Calu3 (cell line): ENCODE measurements at regions not wholly inside any gene's neighbourhood (a gene's known extent, or its start where the extent isn't known, plus 50 kb on each side); places are given as distances from the start of the nearest gene placed in this dataset.

ENCODE experiments used
- BruUV-seq: library from RNA; stranded (reverse); fragments of 400-500 nt; replicated peaks from 2 replicates; lab custom pipeline; 2021; lab: Mats Ljungman, UMichigan
- CTCF ChIA-PET: fragments of 300-600 bp; sonication (Branson Sonifier 250); formaldehyde crosslinking; loops from one replicate; lab custom pipeline; 2022; ENCODE audit warnings: antibody characterized with exemption; lab: Charles Lee
- DNase-seq: peaks from one replicate; pipeline ENCODE4 v3.0.0; 2022
- H3K27ac Mint-ChIP-seq: one replicate; pipeline ENCODE4 v1.8.0; 2022; ENCODE audit warnings: mixed read lengths; ENCODE audit not compliant: unreplicated experiment
- H3K27me3 Mint-ChIP-seq: one replicate; pipeline ENCODE4 v1.8.0; 2022; ENCODE audit warnings: mixed read lengths; ENCODE audit not compliant: unreplicated experiment
- H3K36me3 Mint-ChIP-seq: one replicate; pipeline ENCODE4 v1.8.0; 2022; ENCODE audit warnings: mild to moderate bottlenecking, moderate library complexity, mixed read lengths; ENCODE audit not compliant: insufficient read depth, unreplicated experiment
- H3K4me1 Mint-ChIP-seq: one replicate; pipeline ENCODE4 v1.8.0; 2022; ENCODE audit warnings: mild to moderate bottlenecking, low read depth, mixed read lengths; ENCODE audit not compliant: unreplicated experiment
- H3K4me3 Mint-ChIP-seq: one replicate; pipeline ENCODE4 v1.8.0; 2022; ENCODE audit warnings: mild to moderate bottlenecking, low read depth, moderate library complexity, mixed read lengths; ENCODE audit not compliant: unreplicated experiment
- H3K9me3 Mint-ChIP-seq: one replicate; pipeline ENCODE4 v1.8.0; 2022; ENCODE audit warnings: low read depth, mixed read lengths; ENCODE audit not compliant: unreplicated experiment
- intact Hi-C: fragments of 100-400 bp; cut with micrococcal nuclease; formaldehyde crosslinking; loops from one replicate; pipeline ENCODE4 v1.10.0; 2022; ENCODE audit not compliant: unreplicated experiment
- TF ChIP-seq, protein P1 (sequence below): fragments of 200-600 bp; IDR thresholded peaks from one replicate; pipeline ENCODE4 v1.8.0; 2022; ENCODE audit warnings: antibody characterized with exemption; ENCODE audit not compliant: unreplicated experiment

DNA sequence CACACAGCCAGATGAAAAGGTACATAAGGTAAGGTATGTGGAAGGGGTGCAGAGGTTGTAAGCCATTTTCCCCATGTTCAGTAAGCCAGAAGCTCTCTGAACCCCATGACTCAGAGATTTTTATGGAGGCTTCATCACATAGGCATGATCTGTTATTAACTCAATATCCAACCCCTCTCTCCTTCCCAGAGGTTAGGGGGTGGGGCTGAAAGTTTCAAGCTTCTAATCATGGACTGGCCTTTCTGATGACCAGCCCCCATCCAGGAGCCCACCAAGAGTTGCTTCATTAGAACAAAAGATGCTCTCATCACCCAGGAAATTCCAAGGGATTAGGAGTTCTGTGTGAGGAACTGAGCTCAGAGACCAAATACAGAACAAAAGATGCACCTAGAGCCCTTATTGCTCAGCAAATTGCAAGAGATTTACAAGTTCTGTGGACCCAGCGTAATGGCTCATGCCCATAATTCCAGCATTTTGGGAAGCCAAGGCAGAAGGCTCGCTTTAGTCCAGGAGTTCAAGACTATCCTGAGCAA lies 103.2 kb upstream of the DAAM1 start:
- H3K36me3 Mint-ChIP-seq = no peaks in the 10 kb centered on the region
- H3K9me3 Mint-ChIP-seq = no peaks in the 10 kb centered on the region
- no peaks in the 10 kb centered on the region for H3K4me1 Mint-ChIP-seq
- no peak for DNase-seq
- intact Hi-C loops = no loop called here
- H3K27me3 Mint-ChIP-seq = no peaks in the 10 kb centered on the region
- TF ChIP-seq, protein P1, sequence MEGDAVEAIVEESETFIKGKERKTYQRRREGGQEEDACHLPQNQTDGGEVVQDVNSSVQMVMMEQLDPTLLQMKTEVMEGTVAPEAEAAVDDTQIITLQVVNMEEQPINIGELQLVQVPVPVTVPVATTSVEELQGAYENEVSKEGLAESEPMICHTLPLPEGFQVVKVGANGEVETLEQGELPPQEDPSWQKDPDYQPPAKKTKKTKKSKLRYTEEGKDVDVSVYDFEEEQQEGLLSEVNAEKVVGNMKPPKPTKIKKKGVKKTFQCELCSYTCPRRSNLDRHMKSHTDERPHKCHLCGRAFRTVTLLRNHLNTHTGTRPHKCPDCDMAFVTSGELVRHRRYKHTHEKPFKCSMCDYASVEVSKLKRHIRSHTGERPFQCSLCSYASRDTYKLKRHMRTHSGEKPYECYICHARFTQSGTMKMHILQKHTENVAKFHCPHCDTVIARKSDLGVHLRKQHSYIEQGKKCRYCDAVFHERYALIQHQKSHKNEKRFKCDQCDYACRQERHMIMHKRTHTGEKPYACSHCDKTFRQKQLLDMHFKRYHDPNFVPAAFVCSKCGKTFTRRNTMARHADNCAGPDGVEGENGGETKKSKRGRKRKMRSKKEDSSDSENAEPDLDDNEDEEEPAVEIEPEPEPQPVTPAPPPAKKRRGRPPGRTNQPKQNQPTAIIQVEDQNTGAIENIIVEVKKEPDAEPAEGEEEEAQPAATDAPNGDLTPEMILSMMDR = no peak
- CTCF ChIA-PET = no interaction called here
- no TSS peak for BruUV-seq
- no peak overlapping the region for H3K27ac Mint-ChIP-seq
- H3K4me3 Mint-ChIP-seq = no peak overlapping the region

DNA sequence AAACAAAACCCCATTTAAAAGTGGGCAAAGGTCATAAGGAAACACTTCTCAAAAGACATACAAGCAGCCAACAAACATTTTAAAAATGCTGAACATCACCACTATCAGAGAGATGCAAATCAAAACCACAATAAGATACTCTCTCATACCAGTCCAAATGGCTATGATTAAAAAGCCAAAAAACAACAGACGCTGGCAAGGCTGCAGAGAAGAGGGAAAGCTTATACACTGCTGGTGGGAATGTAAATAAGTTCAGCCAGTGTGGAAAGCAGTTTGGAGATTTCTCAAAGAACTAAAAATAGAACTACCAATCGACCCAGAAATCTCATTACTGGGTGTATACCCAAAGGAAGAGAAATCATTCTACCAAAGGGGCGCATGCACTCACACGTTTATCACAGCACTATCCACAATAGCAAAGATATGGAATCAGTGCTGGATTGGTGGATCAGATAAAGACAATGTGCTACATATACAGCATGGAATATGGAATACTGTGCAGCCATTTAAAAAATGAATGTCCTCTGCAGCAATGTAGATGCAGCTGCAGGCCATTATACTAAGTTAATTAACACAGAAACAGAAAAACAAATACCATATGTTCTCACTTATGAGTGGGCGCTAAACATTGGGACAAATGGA lies 102.1 kb upstream of the DAAM1 start:
- Mint-ChIP-seq H3K4me1 (no peaks in the 10 kb centered on the region), H3K36me3 (no peaks in the 10 kb centered on the region), H3K9me3 (no peaks in the 10 kb centered on the region), H3K4me3 (no peak overlapping the region), H3K27me3 (no peaks in the 10 kb centered on the region), H3K27ac (no peak overlapping the region)
- CTCF ChIA-PET = no interaction called here
- intact Hi-C loops = no loop called here
- TF ChIP-seq, protein P1 = no peak
- BruUV-seq = no TSS peak
- no peak for DNase-seq

DNA sequence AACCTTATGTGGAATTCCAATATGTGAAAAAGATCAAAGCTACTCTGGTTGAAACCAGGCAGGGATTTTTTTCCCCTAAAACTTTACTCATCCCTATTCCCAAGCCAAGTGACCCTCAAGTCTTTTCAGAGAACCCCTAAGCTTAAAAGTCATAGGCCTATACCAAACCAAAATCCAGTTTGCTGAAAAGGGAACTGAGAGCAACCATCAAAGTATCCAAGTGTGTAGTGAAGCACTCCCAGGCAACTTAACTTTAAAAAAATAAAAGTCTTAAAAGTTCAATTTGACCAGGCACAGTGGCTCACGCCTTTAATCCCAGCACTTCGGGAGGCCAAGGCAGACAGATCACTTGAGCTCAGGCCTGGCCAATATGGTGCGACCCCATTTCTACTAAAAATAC lies 101.2 kb upstream of the DAAM1 start:
- no peak overlapping the region for H3K4me3 Mint-ChIP-seq
- peaks cover 4% of the 10 kb centered on the region for H3K27me3 Mint-ChIP-seq
- no TSS peak for BruUV-seq

DNA sequence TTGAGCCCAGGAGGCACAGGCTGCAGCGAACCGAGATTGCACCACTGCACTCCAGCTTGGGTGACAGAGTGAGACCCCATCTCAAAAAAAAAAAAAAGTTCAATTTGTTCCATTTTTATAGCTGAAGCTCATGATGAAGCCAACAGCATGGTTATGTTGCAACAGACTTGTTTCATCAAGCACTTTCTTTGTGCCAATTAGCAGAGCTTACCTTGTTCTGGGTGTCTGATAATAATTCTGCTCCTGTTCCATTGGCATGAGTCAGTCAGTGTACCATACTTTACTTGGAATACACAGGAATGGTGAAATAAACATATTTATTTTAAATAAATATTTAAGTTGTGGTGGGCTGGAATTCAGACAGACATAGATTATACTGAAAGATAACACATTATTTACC lies 100.8 kb upstream of the DAAM1 start:
- no peak for DNase-seq
- Mint-ChIP-seq H3K4me1 (no peaks in the 10 kb centered on the region), H3K36me3 (no peaks in the 10 kb centered on the region), H3K27me3 (peaks cover 9% of the 10 kb centered on the region), H3K27ac (no peak overlapping the region), H3K9me3 (no peaks in the 10 kb centered on the region), H3K4me3 (no peak overlapping the region)
- intact Hi-C loops = no loop called here
- CTCF ChIA-PET = interaction anchor here (0.7 kb wide), 1 partner anchor 21 kb away, joined by 3 read pairs; no protein-coding TSS in a partner anchor
- TF ChIP-seq, protein P1 = no peak
- no TSS peak for BruUV-seq

More for the DNA sequence above, 101.2 kb upstream of the DAAM1 start:
- no peaks in the 10 kb centered on the region for H3K36me3 Mint-ChIP-seq
- DNase-seq = no peak
- intact Hi-C loops = no loop called here
- H3K27ac Mint-ChIP-seq = no peak overlapping the region
- CTCF ChIA-PET = no interaction called here
- H3K4me1 Mint-ChIP-seq = no peaks in the 10 kb centered on the region
- TF ChIP-seq, protein P1 = no peak
- H3K9me3 Mint-ChIP-seq = no peaks in the 10 kb centered on the region
